Vagina (tissue), 2 donors: ENCODE measurements at regions not wholly inside any gene's neighbourhood (a gene's known extent, or its start where the extent isn't known, plus 50 kb on each side); places are given as distances from the start of the nearest gene placed in this dataset.

Source experiments
- DNase-seq, 2 donors: peaks; one replicate each; pipeline ENCODE4 v3.0.0-alpha.2; 2017; ENCODE audit errors: extremely low spot score in 2 of 2
- H3K27ac ChIP-seq: fragments of 200-600 bp; sonication (generic); one replicate; pipeline ENCODE4 v1.5.1; 2019
- H3K27me3 ChIP-seq: fragments of 200-600 bp; sonication (generic); one replicate; pipeline ENCODE4 v1.5.1; 2019
- H3K36me3 ChIP-seq, 2 donors: fragments of 200-600 bp; sonication (generic); one replicate each; pipeline ENCODE4 v1.5.1; 2017 to 2019
- H3K4me1 ChIP-seq: fragments of 200-600 bp; sonication (generic); one replicate; pipeline ENCODE4 v1.5.1; 2019
- H3K4me3 ChIP-seq, 2 donors: fragments of 200-600 bp; sonication (generic); 1 replicate in 1 of 2; 2 replicates in 1 of 2; pipeline ENCODE4 v1.5.1; 2016 to 2019
- H3K9me3 ChIP-seq: fragments of 200-600 bp; sonication (generic); one replicate; pipeline ENCODE4 v1.5.1; 2019
- CTCF ChIP-seq, 3 experiments: fragments of 450-650 bp in 2 of 3; fragments of 200-600 bp in 1 of 3; sonication (generic) in 1 of 3; IDR thresholded peaks; one replicate each; pipeline ENCODE4 v1.5.1; 2017 to 2019; ENCODE audit warnings: antibody characterized with exemption in 3 of 3, mild to moderate bottlenecking in 2 of 3, moderate library complexity in 2 of 3
- POLR2A ChIP-seq, 2 donors: fragments of 450-650 bp; IDR thresholded peaks; one replicate each; pipeline ENCODE4 v1.6.1; 2017; ENCODE audit warnings: antibody characterized with exemption in 2 of 2, mild to moderate bottlenecking in 2 of 2, moderate library complexity in 2 of 2
- POLR2AphosphoS5 ChIP-seq, 2 donors: sonication (generic); formaldehyde crosslinking; IDR thresholded peaks; one replicate each; pipeline ENCODE4 v1.9.0; 2017; ENCODE audit warnings: antibody characterized with exemption in 2 of 2, mild to moderate bottlenecking in 2 of 2, low read depth in 1 of 2; ENCODE audit not compliant: insufficient read depth in 1 of 2
- intact Hi-C: fragments of 100-400 bp; cut with DNase I; formaldehyde crosslinking; loops from one replicate; pipeline ENCODE4 v1.15.1; 2023

- H3K27ac ChIP-seq = no peak overlapping the region
- no peak overlapping the region for H3K4me3 ChIP-seq
- no peaks in the 10 kb centered on the region for H3K27me3 ChIP-seq
- no peaks in the 10 kb centered on the region for H3K4me1 ChIP-seq
- H3K9me3 ChIP-seq = no peaks in the 10 kb centered on the region
- H3K36me3 ChIP-seq = no peaks in the 10 kb centered on the region
- intact Hi-C loops = no loop called here
- TF ChIP-seq POLR2AphosphoS5 (IDR thresholded peaks at IDR 0.05; ENCODE audit: insufficient read depth in 1 of 2, low read depth in 1 of 2) = no peak
- TF ChIP-seq POLR2A (IDR thresholded peaks at IDR 0.05) = no peak
- no peak for DNase-seq
These were observed 212.9 kb downstream of the PDHA2 start for GRCh38 chr4:96052827-96053226.

GRCh38 chr4:96056346-96056934 lies 216.5 kb downstream of the PDHA2 start:
- Histone ChIP-seq H3K27me3 (no peaks in the 10 kb centered on the region), H3K36me3 (no peaks in the 10 kb centered on the region), H3K4me1 (no peaks in the 10 kb centered on the region), H3K9me3 (no peaks in the 10 kb centered on the region), H3K4me3 (no peak overlapping the region), H3K27ac (no peak overlapping the region)
- TF ChIP-seq POLR2A (IDR thresholded peaks at IDR 0.05) = no peak
- no peak for TF ChIP-seq POLR2AphosphoS5 (IDR thresholded peaks at IDR 0.05; ENCODE audit: insufficient read depth in 1 of 2, low read depth in 1 of 2)
- no peak for TF ChIP-seq CTCF (IDR thresholded peaks at IDR 0.05)
- no peak for DNase-seq
- intact Hi-C loops = no loop called here

GRCh38 chr4:96063639-96064038 lies 223.7 kb downstream of the PDHA2 start:
- Histone ChIP-seq H3K4me3 (no peak overlapping the region), H3K27ac (no peak overlapping the region), H3K36me3 (no peaks in the 10 kb centered on the region), H3K27me3 (no peaks in the 10 kb centered on the region), H3K4me1 (no peaks in the 10 kb centered on the region), H3K9me3 (no peaks in the 10 kb centered on the region)
- no peak for TF ChIP-seq CTCF (IDR thresholded peaks at IDR 0.05)
- TF ChIP-seq POLR2A (IDR thresholded peaks at IDR 0.05) = no peak
- TF ChIP-seq POLR2AphosphoS5 (IDR thresholded peaks at IDR 0.05; ENCODE audit: insufficient read depth in 1 of 2, low read depth in 1 of 2) = no peak
- no peak for DNase-seq
- intact Hi-C loops = no loop called here

GRCh38 chr4:96073461-96073860 lies 233.6 kb downstream of the PDHA2 start:
- H3K4me1 ChIP-seq = no peaks in the 10 kb centered on the region
- intact Hi-C loops = no loop called here
- H3K27ac ChIP-seq = no peak overlapping the region
- no peaks in the 10 kb centered on the region for H3K27me3 ChIP-seq
- H3K9me3 ChIP-seq = no peaks in the 10 kb centered on the region
- no peak overlapping the region for H3K4me3 ChIP-seq
- TF ChIP-seq CTCF (IDR thresholded peaks at IDR 0.05) = no peak
- no peak for TF ChIP-seq POLR2A (IDR thresholded peaks at IDR 0.05)
- TF ChIP-seq POLR2AphosphoS5 (IDR thresholded peaks at IDR 0.05; ENCODE audit: insufficient read depth in 1 of 2, low read depth in 1 of 2) = no peak
- DNase-seq = no peak
- no peaks in the 10 kb centered on the region for H3K36me3 ChIP-seq

GRCh38 chr4:96092151-96092705 lies 252.3 kb downstream of the PDHA2 start:
- H3K27ac ChIP-seq = no peak overlapping the region
- no peak for DNase-seq
- no peak for TF ChIP-seq POLR2AphosphoS5 (IDR thresholded peaks at IDR 0.05; ENCODE audit: insufficient read depth in 1 of 2, low read depth in 1 of 2)
- no peak for TF ChIP-seq POLR2A (IDR thresholded peaks at IDR 0.05)
- TF ChIP-seq CTCF (IDR thresholded peaks at IDR 0.05) = no peak
- intact Hi-C loops = no loop called here
- H3K9me3 ChIP-seq = no peaks in the 10 kb centered on the region
- H3K36me3 ChIP-seq = no peaks in the 10 kb centered on the region
- H3K27me3 ChIP-seq = no peaks in the 10 kb centered on the region
- no peak overlapping the region for H3K4me3 ChIP-seq
- H3K4me1 ChIP-seq = no peaks in the 10 kb centered on the region
